ENCODE measurements at regions not wholly inside any gene's neighbourhood (a gene's known extent, or its start where the extent isn't known, plus 50 kb on each side); places are given as distances from the start of the nearest gene placed in this dataset.

- DNase-seq (no peak), ATAC-seq (ENCODE audit: low FRiP score in 2 of 2) (no peak)
- Histone ChIP-seq H3K4me1 (peaks cover 12 to 17% (median 13%) of the 10 kb centered on the region in 4 donors), H3K9me3 (no peaks in the 10 kb centered on the region), H3K27ac (no peak overlapping the region), H3K4me3 (no peak overlapping the region), H3K27me3 (no peaks in the 10 kb centered on the region), H3K36me3 (no peaks in the 10 kb centered on the region)
- no peak for TF ChIP-seq POLR2AphosphoS5 (IDR thresholded peaks at IDR 0.05)
- no peak for TF ChIP-seq EP300 (IDR thresholded peaks at IDR 0.05)
- TF ChIP-seq POLR2A (IDR thresholded peaks at IDR 0.05): no peak
- TF ChIP-seq CTCF (IDR thresholded peaks at IDR 0.05): no peak
- WGBS, 2 donors: 70% methylated on average over 6 to 8 of the region's 8 CpGs
Observed at GRCh38 chr3:72520690-72521308, 327.4 kb downstream of the SHQ1 start.

GRCh38 chr3:72519946-72520604 is 328.2 kb downstream of the SHQ1 start:
- DNase-seq: no peak
- Histone ChIP-seq H3K9me3 (no peaks in the 10 kb centered on the region), H3K4me1 (peaks cover 12 to 17% (median 13%) of the 10 kb centered on the region in 4 donors), H3K27ac (no peak overlapping the region), H3K27me3 (no peaks in the 10 kb centered on the region), H3K36me3 (no peaks in the 10 kb centered on the region), H3K4me3 (no peak overlapping the region)
- no peak for ATAC-seq (ENCODE audit: low FRiP score in 2 of 2)
- WGBS, 2 donors: 71 to 84% methylated on average over 4 of the region's 4 CpGs
- no peak for TF ChIP-seq POLR2A (IDR thresholded peaks at IDR 0.05)
- no peak for TF ChIP-seq EP300 (IDR thresholded peaks at IDR 0.05)
- no peak for TF ChIP-seq CTCF (IDR thresholded peaks at IDR 0.05)
- TF ChIP-seq POLR2AphosphoS5 (IDR thresholded peaks at IDR 0.05): no peak

GRCh38 chr3:72517921-72518424 is 330.3 kb downstream of the SHQ1 start:
- Histone ChIP-seq H3K27me3 (no peaks in the 10 kb centered on the region), H3K4me1 (peaks cover 4 to 7% (median 6%) of the 10 kb centered on the region in 4 donors), H3K4me3 (no peak overlapping the region), H3K9me3 (no peaks in the 10 kb centered on the region), H3K27ac (no peak overlapping the region), H3K36me3 (no peaks in the 10 kb centered on the region)
- DNase-seq (no peak), ATAC-seq (ENCODE audit: low FRiP score in 2 of 2) (no peak)
- TF ChIP-seq POLR2A (IDR thresholded peaks at IDR 0.05): no peak
- TF ChIP-seq CTCF (IDR thresholded peaks at IDR 0.05): no peak
- TF ChIP-seq POLR2AphosphoS5 (IDR thresholded peaks at IDR 0.05): no peak
- no peak for TF ChIP-seq EP300 (IDR thresholded peaks at IDR 0.05)
- 76 to 95% methylated on average over 4 of the region's 4 CpGs for WGBS, 2 donors

DNA sequence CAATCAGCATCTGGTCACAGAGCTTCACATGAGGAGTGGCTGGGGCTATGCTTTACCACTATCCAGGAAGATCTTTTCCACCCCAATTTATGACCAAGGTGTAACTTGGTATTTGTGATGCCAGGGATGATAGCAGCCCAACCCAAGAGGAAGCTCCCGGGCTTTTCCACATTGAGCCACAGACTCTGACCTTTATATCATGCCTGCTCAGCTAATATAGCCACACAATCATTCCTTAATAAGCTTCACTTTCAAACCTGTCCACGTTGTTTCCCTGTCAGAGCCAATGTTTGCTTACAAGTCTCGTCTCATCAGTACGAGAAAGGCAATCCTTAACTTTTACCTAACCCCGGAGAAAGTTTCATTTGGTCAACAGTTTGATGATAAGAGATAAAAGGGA is 330.9 kb downstream of the SHQ1 start:
- H3K9me3 ChIP-seq: no peaks in the 10 kb centered on the region
- no peak overlapping the region for H3K4me3 ChIP-seq
- no peak overlapping the region for H3K27ac ChIP-seq
- ATAC-seq (ENCODE audit: low FRiP score in 2 of 2) (no peak), DNase-seq (no peak)
- WGBS, 2 donors: 84 to 86% methylated on average over 5 of the region's 5 CpGs
- no peaks in the 10 kb centered on the region for H3K27me3 ChIP-seq
- no peak for TF ChIP-seq CTCF (IDR thresholded peaks at IDR 0.05)
- TF ChIP-seq POLR2A (IDR thresholded peaks at IDR 0.05): no peak
- no peak for TF ChIP-seq EP300 (IDR thresholded peaks at IDR 0.05)
- no peak for TF ChIP-seq POLR2AphosphoS5 (IDR thresholded peaks at IDR 0.05)
- H3K4me1 ChIP-seq: peaks cover 0 to under 1% (median 0%) of the 10 kb centered on the region in 4 donors
- no peaks in the 10 kb centered on the region for H3K36me3 ChIP-seq
